Neural progenitor cell (in vitro differentiated cells): ENCODE measurements at regions not wholly inside any gene's neighbourhood (a gene's known extent, or its start where the extent isn't known, plus 50 kb on each side); places are given as distances from the start of the nearest gene placed in this dataset.

Experiments used
- DNase-seq: peaks from one replicate; pipeline ENCODE4 v3.0.0-alpha.2; 2016; ENCODE audit warnings: low spot score
- H2AFZ ChIP-seq: fragments of 200-600 bp; sonication (generic); replicated peaks from 2 replicates; pipeline ENCODE4 v1.6.1; 2016; ENCODE audit warnings: antibody characterized with exemption
- H3F3A ChIP-seq: fragments of 200-600 bp; sonication (generic); 2 replicates; pipeline ENCODE4 v1.6.1; 2016; ENCODE audit warnings: antibody characterized with exemption, low read depth
- H3K27ac ChIP-seq: fragments of 200-600 bp; sonication (generic); 2 replicates; pipeline ENCODE4 v1.5.1; 2016; ENCODE audit warnings: mild to moderate bottlenecking
- H3K27me3 ChIP-seq: fragments of 200-600 bp; sonication (generic); 2 replicates; pipeline ENCODE4 v1.6.1; 2016; ENCODE audit warnings: mild to moderate bottlenecking, moderate library complexity
- H3K36me3 ChIP-seq: fragments of 200-600 bp; sonication (generic); 2 replicates; pipeline ENCODE4 v1.5.1; 2016
- H3K4me1 ChIP-seq: fragments of 200-600 bp; sonication (generic); 2 replicates; pipeline ENCODE4 v1.6.1; 2016; ENCODE audit warnings: mixed run types
- H3K4me2 ChIP-seq: fragments of 200-600 bp; sonication (generic); 2 replicates; pipeline ENCODE4 v1.6.1; 2016
- H3K4me3 ChIP-seq: fragments of 200-600 bp; sonication (generic); 2 replicates; pipeline ENCODE4 v1.5.1; 2016
- H3K79me2 ChIP-seq: fragments of 200-600 bp; sonication (generic); 2 replicates; pipeline ENCODE4 v1.6.1; 2016; ENCODE audit warnings: low read depth
- H3K9ac ChIP-seq: fragments of 200-600 bp; sonication (generic); 2 replicates; pipeline ENCODE4 v1.6.1; 2016
- H3K9me3 ChIP-seq: fragments of 200-600 bp; sonication (generic); 2 replicates; pipeline ENCODE4 v1.5.1; 2016; ENCODE audit warnings: low read depth
- H4K20me1 ChIP-seq: fragments of 200-600 bp; sonication (generic); 2 replicates; pipeline ENCODE4 v1.6.1; 2016; ENCODE audit warnings: low read depth
- H3K27ac Mint-ChIP-seq: 3 replicates; pipeline ENCODE4 v1.8.0; 2021; ENCODE audit warnings: mixed read lengths
- H3K27me3 Mint-ChIP-seq: 2 replicates; pipeline ENCODE4 v1.8.0; 2022; ENCODE audit warnings: low read depth, mild to moderate bottlenecking, inconsistent platforms, moderate library complexity, mixed read lengths; ENCODE audit not compliant: insufficient read depth
- H3K36me3 Mint-ChIP-seq: 3 replicates; pipeline ENCODE4 v1.8.0; 2021; ENCODE audit warnings: mixed read lengths
- H3K4me1 Mint-ChIP-seq: 3 replicates; pipeline ENCODE4 v1.8.0; 2021; ENCODE audit warnings: mixed read lengths
- H3K4me3 Mint-ChIP-seq: 3 replicates; pipeline ENCODE4 v1.8.0; 2021; ENCODE audit warnings: mild to moderate bottlenecking, moderate library complexity, mixed read lengths
- H3K9me3 Mint-ChIP-seq: 3 replicates; pipeline ENCODE4 v1.8.0; 2020; ENCODE audit warnings: mixed read lengths
- CTCF ChIP-seq: fragments of 200-600 bp; sonication (generic); IDR thresholded peaks from 2 replicates; pipeline ENCODE4 v1.5.1; 2017; ENCODE audit warnings: antibody characterized with exemption, mild to moderate bottlenecking
- EZH2 ChIP-seq: fragments of 200-600 bp; sonication (generic); IDR thresholded peaks from 2 replicates; pipeline ENCODE4 v1.6.1; 2017; ENCODE audit warnings: antibody characterized with exemption, mild to moderate bottlenecking, moderate library complexity
- EZH2phosphoT487 ChIP-seq: fragments of 200-600 bp; sonication (generic); IDR thresholded peaks from 2 replicates; pipeline ENCODE4 v1.6.1; 2017; ENCODE audit warnings: antibody characterized with exemption

GRCh38 chr10:21330628-21331020, 194.9 kb downstream of the SKIDA1 start:
- H3K4me1 ChIP-seq, result no peaks in the 10 kb centered on the region
- Mint-ChIP-seq H3K27ac (peak overlapping the region; percentile 50), H3K36me3 (no peaks in the 10 kb centered on the region), H3K9me3 (no peaks in the 10 kb centered on the region), H3K4me1 (peaks cover 26% of the 10 kb centered on the region), H3K27me3 (peaks cover 12% of the 10 kb centered on the region), H3K4me3 (no peak overlapping the region)
- H3K36me3 ChIP-seq, result no peaks in the 10 kb centered on the region
- H3K79me2 ChIP-seq, result no peaks in the 10 kb centered on the region
- DNase-seq, result no peak
- H3K4me2 ChIP-seq, result no peak overlapping the region
- TF ChIP-seq CTCF (no peak), EZH2 (no peak), EZH2phosphoT487 (no peak)
- H2AFZ ChIP-seq, result no peak overlapping the region
- H4K20me1 ChIP-seq, result no peaks in the 10 kb centered on the region
- H3K27me3 ChIP-seq, result no peaks in the 10 kb centered on the region
- H3K9ac ChIP-seq, result no peak overlapping the region
- no peaks in the 10 kb centered on the region for H3K9me3 ChIP-seq
- H3K27ac ChIP-seq, result no peak overlapping the region
- peaks cover 13% of the 10 kb centered on the region for H3F3A ChIP-seq
- no peak overlapping the region for H3K4me3 ChIP-seq

GRCh38 chr10:21329995-21330627, 195.4 kb downstream of the SKIDA1 start:
- H2AFZ ChIP-seq, result no peak overlapping the region
- Mint-ChIP-seq H3K4me1 (peaks cover 20% of the 10 kb centered on the region), H3K36me3 (no peaks in the 10 kb centered on the region), H3K27ac (peak overlapping the region; percentile 66), H3K27me3 (peaks cover 12% of the 10 kb centered on the region), H3K4me3 (no peak overlapping the region), H3K9me3 (no peaks in the 10 kb centered on the region)
- H3K27ac ChIP-seq, result no peak overlapping the region
- no peak for TF ChIP-seq CTCF
- TF ChIP-seq EZH2phosphoT487, result no peak
- TF ChIP-seq EZH2, result no peak
- no peaks in the 10 kb centered on the region for H3K79me2 ChIP-seq
- H3K27me3 ChIP-seq, result no peaks in the 10 kb centered on the region
- no peaks in the 10 kb centered on the region for H4K20me1 ChIP-seq
- no peak overlapping the region for H3K4me2 ChIP-seq
- H3K9me3 ChIP-seq, result no peaks in the 10 kb centered on the region
- no peaks in the 10 kb centered on the region for H3K36me3 ChIP-seq
- peaks cover 15% of the 10 kb centered on the region for H3F3A ChIP-seq
- no peak overlapping the region for H3K4me3 ChIP-seq
- DNase-seq, result no peak
- H3K9ac ChIP-seq, result no peak overlapping the region
- H3K4me1 ChIP-seq, result no peaks in the 10 kb centered on the region

- no peak overlapping the region for H3K9ac ChIP-seq
- H3K27me3 ChIP-seq, result no peaks in the 10 kb centered on the region
- H3K79me2 ChIP-seq, result no peaks in the 10 kb centered on the region
- no peak for DNase-seq
- H3F3A ChIP-seq, result peaks cover 15% of the 10 kb centered on the region
- peaks cover 10% of the 10 kb centered on the region for H3K27me3 Mint-ChIP-seq
- TF ChIP-seq CTCF (no peak), EZH2 (no peak), EZH2phosphoT487 (no peak)
- H3K4me3 Mint-ChIP-seq, result no peak overlapping the region
- peak overlapping the region; percentile 30 for H2AFZ ChIP-seq
- peaks cover 18% of the 10 kb centered on the region for H3K4me1 Mint-ChIP-seq
- H3K4me2 ChIP-seq, result no peak overlapping the region
- no peaks in the 10 kb centered on the region for H4K20me1 ChIP-seq
- no peaks in the 10 kb centered on the region for H3K9me3 ChIP-seq
- no peaks in the 10 kb centered on the region for H3K36me3 ChIP-seq
- no peaks in the 10 kb centered on the region for H3K4me1 ChIP-seq
- no peak overlapping the region for H3K27ac ChIP-seq
- no peaks in the 10 kb centered on the region for H3K36me3 Mint-ChIP-seq
- H3K4me3 ChIP-seq, result no peak overlapping the region
- H3K9me3 Mint-ChIP-seq, result no peaks in the 10 kb centered on the region
- H3K27ac Mint-ChIP-seq, result peak overlapping the region; percentile 83
These were observed 198.0 kb downstream of the SKIDA1 start for GRCh38 chr10:21327289-21327993.
